Neural progenitor cell (in vitro differentiated cells): ENCODE measurements at regions not wholly inside any gene's neighbourhood (a gene's known extent, or its start where the extent isn't known, plus 50 kb on each side); places are given as distances from the start of the nearest gene placed in this dataset.

Experiments used
- CTCF ChIP-seq: fragments of 200-600 bp; sonication (generic); IDR thresholded peaks from 2 replicates; pipeline ENCODE4 v1.5.1; 2017; ENCODE audit warnings: antibody characterized with exemption, mild to moderate bottlenecking
- EZH2phosphoT487 ChIP-seq: fragments of 200-600 bp; sonication (generic); IDR thresholded peaks from 2 replicates; pipeline ENCODE4 v1.6.1; 2017; ENCODE audit warnings: antibody characterized with exemption

GRCh38 chr7:24343614-24344013 is 59.6 kb downstream of the NPY start:
- TF ChIP-seq CTCF = no peak
- no peak for TF ChIP-seq EZH2phosphoT487
